H1 (cell line): ENCODE measurements at regions not wholly inside any gene's neighbourhood (a gene's known extent, or its start where the extent isn't known, plus 50 kb on each side); places are given as distances from the start of the nearest gene placed in this dataset.

Experiments used
- CTCF ChIA-PET: fragments of 300-600 bp; sonication (Branson Sonifier 250); formaldehyde crosslinking; loops from one replicate; lab custom pipeline; 2021; ENCODE audit not compliant: partially characterized antibody; lab: Charles Lee
- POLR2A ChIA-PET: fragments of 300-600 bp; sonication (Branson Sonifier 250); formaldehyde crosslinking; loops from one replicate; lab custom pipeline; 2021; ENCODE audit warnings: inconsistent platforms; ENCODE audit not compliant: partially characterized antibody; lab: Charles Lee
- DNase-seq, 2 experiments: peaks; one replicate each; pipeline versions ENCODE4 v3.0.0 to v3.0.0-alpha.2; 2010 to 2022; ENCODE audit warnings: low spot score in 2 of 2, low read depth in 1 of 2, mixed read lengths in 1 of 2
- FAIRE-seq: peaks from 2 replicates; lab custom pipeline; 2011; peaks lifted over from hg19 to GRCh38; lab: Jason Lieb, UNC
- H2AFZ ChIP-seq: 2 replicates; pipeline ENCODE4 v1.8.1; 2012; ENCODE audit warnings: low read length, inconsistent platforms
- H2AK5ac ChIP-seq: 2 replicates; pipeline ENCODE4 v1.6.1; 2013; ENCODE audit warnings: low read depth, low read length
- H2BK120ac ChIP-seq: replicated peaks from 2 replicates; pipeline ENCODE3; 2013; ENCODE audit warnings: low read depth, low read length, inconsistent platforms
- H2BK12ac ChIP-seq: 2 replicates; pipeline ENCODE4 v1.6.1; 2013; ENCODE audit warnings: low read depth, low read length
- H2BK15ac ChIP-seq: 2 replicates; pipeline ENCODE4 v1.6.1; 2013; ENCODE audit warnings: low read length
- H2BK20ac ChIP-seq: 2 replicates; pipeline ENCODE4 v1.6.1; 2013; ENCODE audit warnings: low read length
- H2BK5ac ChIP-seq: 2 replicates; pipeline ENCODE4 v1.6.1; 2013; ENCODE audit warnings: low read depth, low read length
- H3K14ac ChIP-seq: 2 replicates; pipeline ENCODE4 v1.6.1; 2013; ENCODE audit warnings: inconsistent platforms; ENCODE audit not compliant: insufficient read length
- H3K18ac ChIP-seq: 2 replicates; pipeline ENCODE4 v1.6.1; 2013; ENCODE audit warnings: low read length; ENCODE audit errors: extremely low read depth
- H3K23ac ChIP-seq: 2 replicates; pipeline ENCODE4 v1.6.1; 2013; ENCODE audit warnings: inconsistent platforms; ENCODE audit not compliant: insufficient read length
- H3K23me2 ChIP-seq: 2 replicates; pipeline ENCODE4 v1.6.1; 2013; ENCODE audit warnings: low read depth, low read length
- H3K27ac ChIP-seq: 2 replicates; pipeline ENCODE4 v1.6.1; 2011; ENCODE audit warnings: low read depth, low read length, inconsistent platforms
- H3K27me3 ChIP-seq, 4 experiments: replicated peaks in 1 of 4; 1 replicate in 1 of 4; 2 replicates in 3 of 4; pipeline versions ENCODE4 v1.6.1 to v1.8.1; 2011 to 2013; ENCODE audit warnings: low read length in 3 of 4, mild to moderate bottlenecking in 3 of 4, inconsistent platforms in 2 of 4, mixed read lengths in 2 of 4, moderate library complexity in 1 of 4; ENCODE audit not compliant: control insufficient read depth in 3 of 4, insufficient read depth in 3 of 4; ENCODE audit errors: extremely low read depth in 1 of 4
- H3K36me3 ChIP-seq, 4 experiments: 2 replicates each; pipeline versions ENCODE4 v1.6.1 to v1.8.1; 2011 to 2013; ENCODE audit warnings: mild to moderate bottlenecking in 4 of 4, low read length in 3 of 4, moderate library complexity in 2 of 4, control low read depth in 1 of 4, inconsistent platforms in 1 of 4; ENCODE audit not compliant: insufficient read depth in 4 of 4, control insufficient read depth in 2 of 4
- H3K4ac ChIP-seq: replicated peaks from 2 replicates; pipeline ENCODE3; 2013; ENCODE audit warnings: low read length, low read depth, mixed read lengths, inconsistent platforms; ENCODE audit not compliant: insufficient read length
- H3K4me1 ChIP-seq, 4 experiments: replicated peaks in 1 of 4; 1 replicate in 1 of 4; 2 replicates in 3 of 4; pipeline versions ENCODE4 v1.6.1 to v1.8.1; 2011 to 2013; ENCODE audit warnings: low read length in 3 of 4, inconsistent platforms in 2 of 4, mixed read lengths in 1 of 4; ENCODE audit not compliant: insufficient read depth in 4 of 4, control insufficient read depth in 3 of 4
- H3K4me2 ChIP-seq, 2 experiments: 2 replicates each; pipeline versions ENCODE4 v1.6.1 to v1.8.1; 2011 to 2013; ENCODE audit warnings: low read depth in 2 of 2, low read length in 2 of 2, control low read depth in 1 of 2, inconsistent platforms in 1 of 2, mild to moderate bottlenecking in 1 of 2; ENCODE audit not compliant: insufficient read depth in 1 of 2
- H3K4me3 ChIP-seq, 4 experiments: fragments of 200-600, 300-600 bp in 1 of 4; sonication (generic), shearing (Covaris generic), sonication (Bioruptor Twin) in 1 of 4; 2 replicates each; pipeline versions ENCODE4 v1.5.1 to v1.8.1; 2011 to 2016; ENCODE audit warnings: low read length in 4 of 4, low read depth in 3 of 4, control low read depth in 2 of 4, inconsistent platforms in 2 of 4, mild to moderate bottlenecking in 2 of 4, mixed read lengths in 1 of 4, moderate library complexity in 1 of 4; ENCODE audit not compliant: insufficient read depth in 2 of 4; ENCODE audit errors: extremely low read depth in 1 of 4
- H3K56ac ChIP-seq: replicated peaks from 2 replicates; pipeline ENCODE3; 2013; ENCODE audit warnings: low read depth, mild to moderate bottlenecking, mixed read lengths, low read length, inconsistent platforms; ENCODE audit not compliant: insufficient read length
- H3K79me1 ChIP-seq: 2 replicates; pipeline ENCODE4 v1.6.1; 2013; ENCODE audit warnings: low read depth, low read length, control low read depth
- H3K79me2 ChIP-seq, 2 experiments: 2 replicates each; pipeline versions ENCODE4 v1.6.1 to v1.8.1; 2012 to 2013; ENCODE audit warnings: low read length in 2 of 2, mild to moderate bottlenecking in 2 of 2, inconsistent platforms in 1 of 2; ENCODE audit not compliant: insufficient read depth in 2 of 2, control insufficient read depth in 1 of 2
- H3K9ac ChIP-seq, 4 experiments: replicated peaks in 1 of 4; 1 replicate in 1 of 4; 2 replicates in 3 of 4; pipeline versions ENCODE4 v1.6.1 to v1.8.1; 2011 to 2013; ENCODE audit warnings: low read depth in 3 of 4, low read length in 3 of 4, control low read depth in 2 of 4, mild to moderate bottlenecking in 2 of 4, moderate library complexity in 2 of 4, inconsistent platforms in 1 of 4; ENCODE audit errors: extremely low read depth in 1 of 4
- H3K9me3 ChIP-seq, 2 experiments: 2 replicates each; pipeline versions ENCODE4 v1.6.1 to v1.8.1; 2012 to 2013; ENCODE audit warnings: mild to moderate bottlenecking in 2 of 2, moderate library complexity in 2 of 2, control low read depth in 1 of 2, inconsistent platforms in 1 of 2, low read depth in 1 of 2, low read length in 1 of 2, mixed read lengths in 1 of 2; ENCODE audit not compliant: insufficient read depth in 2 of 2
- H4K20me1 ChIP-seq, 2 experiments: replicated peaks in 1 of 2; 2 replicates each; pipeline versions ENCODE3 to v1.8.1; 2011 to 2013; ENCODE audit warnings: inconsistent platforms in 2 of 2, low read length in 2 of 2, mild to moderate bottlenecking in 1 of 2; ENCODE audit not compliant: insufficient read depth in 2 of 2, control insufficient read depth in 1 of 2
- H4K5ac ChIP-seq: 2 replicates; pipeline ENCODE4 v1.6.1; 2013; ENCODE audit warnings: low read length, low read depth, mixed read lengths, inconsistent platforms; ENCODE audit not compliant: insufficient read length
- H4K8ac ChIP-seq: 2 replicates; pipeline ENCODE4 v1.8.0; 2013; ENCODE audit warnings: mild to moderate bottlenecking, moderate library complexity, low read length, inconsistent platforms; ENCODE audit not compliant: insufficient read depth; ENCODE audit errors: extremely low read depth
- H4K91ac ChIP-seq: replicated peaks from 2 replicates; pipeline ENCODE3; 2013; ENCODE audit warnings: low read length, mixed read lengths, inconsistent platforms; ENCODE audit not compliant: insufficient read length
- CBX5 ChIP-seq: fragments of 300-800, 300-1000 bp; sonication (generic); IDR thresholded peaks from 2 replicates; pipeline ENCODE4 v1.7.1; 2016; ENCODE audit warnings: antibody characterized with exemption, low read length, low read depth
- CTBP2 ChIP-seq: IDR thresholded peaks from 2 replicates; pipeline ENCODE4 v1.7.0; 2011; ENCODE audit warnings: borderline replicate concordance, mild to moderate bottlenecking, moderate library complexity, mixed read lengths, low read length; ENCODE audit not compliant: insufficient read depth, insufficient read length
- HDAC2 ChIP-seq, 2 experiments: fragments of 300-600 bp in 1 of 2; sonication (generic) in 1 of 2; IDR thresholded peaks; 2 replicates each; pipeline ENCODE4 v1.6.1; 2011 to 2012; ENCODE audit warnings: low read depth in 2 of 2, low read length in 2 of 2, mild to moderate bottlenecking in 2 of 2, moderate library complexity in 2 of 2, borderline replicate concordance in 1 of 2, inconsistent platforms in 1 of 2
- SRF ChIP-seq: IDR thresholded peaks from 2 replicates; pipeline ENCODE4 v1.6.1; 2011; ENCODE audit warnings: mild to moderate bottlenecking, low read depth, low read length, moderate library complexity
- WGBS, 2 experiments: shearing (Covaris generic) in 1 of 2; methylation state at CpG; one replicate each; pipeline versions ENCODE4 v1.1.6 to v1.1.7; 2013 to 2015; ENCODE audit warnings: low lambda C conversion rate in 2 of 2, mixed read lengths in 2 of 2, inconsistent platforms in 1 of 2, low coverage in 1 of 2, missing lambda C conversion rate in 1 of 2; ENCODE audit not compliant: insufficient replicate concordance in 2 of 2, insufficient coverage in 1 of 2, insufficient read length in 1 of 2; ENCODE audit errors: extremely low coverage in 1 of 2, missing lambda C conversion rate in 1 of 2; 5-methylcytosine and 5-hydroxymethylcytosine counted together

GRCh38 chr6:126939784-126940183, 178.7 kb upstream of the RSPO3 start:
- Histone ChIP-seq H2BK5ac (no peak overlapping the region), H2BK120ac (no peak overlapping the region), H3K79me2 (no peaks in the 10 kb centered on the region), H2BK20ac (no peak overlapping the region), H3K27ac (no peak overlapping the region), H3K14ac (no peak overlapping the region), H3K18ac (no peak overlapping the region), H2BK12ac (no peak overlapping the region), H3K36me3 (no peaks in the 10 kb centered on the region), H2AK5ac (no peak overlapping the region), H3K27me3 (no peaks in the 10 kb centered on the region), H3K4ac (no peak overlapping the region), H3K4me1 (no peaks in the 10 kb centered on the region), H4K20me1 (no peaks in the 10 kb centered on the region), H3K79me1 (no peaks in the 10 kb centered on the region), H3K9me3 (no peaks in the 10 kb centered on the region), H3K56ac (no peak overlapping the region), H3K4me2 (no peak overlapping the region), H2AFZ (no peak overlapping the region), H4K8ac (no peak overlapping the region), H3K9ac (no peak overlapping the region), H4K91ac (no peak overlapping the region), H3K4me3 (no peak overlapping the region), H3K23me2 (no peaks in the 10 kb centered on the region), H2BK15ac (no peak overlapping the region), H3K23ac (no peak overlapping the region), H4K5ac (no peak overlapping the region)
- WGBS, 2 experiments: 93% methylated on average over 3 of the region's 3 CpGs; no CpG with 5 or more reads in 1 of the 2 experiments
- ChIA-PET CTCF (interaction anchor here (0.9 to 1.6 kb wide), 2 partner anchors 17 to 945 kb away, joined by 3 to 6 read pairs; no protein-coding TSS in a partner anchor), POLR2A (no interaction called here)
- FAIRE-seq: no peak
- no peak for DNase-seq
- TF ChIP-seq CTBP2 (no peak), HDAC2 (IDR thresholded peaks at IDR 0.05; ENCODE audit: borderline replicate concordance in 1 of 2, low read depth in 2 of 2, low read length in 2 of 2) (no peak), SRF (no peak), CBX5 (no peak)
